Right ventricle myocardium inferior (tissue), 1 donor: ENCODE measurements at regions not wholly inside any gene's neighbourhood (a gene's known extent, or its start where the extent isn't known, plus 50 kb on each side); places are given as distances from the start of the nearest gene placed in this dataset.

Source experiments
- ATAC-seq: fragments of 200-7000 bp; cut with Tn5 transposase; one replicate; pipeline ENCODE4 v1.9.1; 2020; ENCODE audit warnings: mild to moderate bottlenecking, moderate library complexity
- DNase-seq: peaks from one replicate; pipeline ENCODE4 v3.0.0; 2021; ENCODE audit errors: missing footprints
- intact Hi-C: fragments of 100-400 bp; cut with DNase I; formaldehyde crosslinking; loops from one replicate; pipeline ENCODE4 v1.11.0; 2022
- donor health status: DM: no; HTN: yes; CAD: no; lungs with severe emphysema.

- ATAC-seq (no peak), DNase-seq (no peak)
- intact Hi-C loops: no loop called here
These were observed 99.3 kb upstream of the TMEM18 start for GRCh38 chr2:776487-776886.

- DNase-seq (no peak), ATAC-seq (no peak)
- intact Hi-C loops: no loop called here
These were observed 98.8 kb upstream of the TMEM18 start for GRCh38 chr2:776038-776437.

- intact Hi-C loops: no loop called here
- no peak for ATAC-seq
- no peak for DNase-seq
These were observed 97.2 kb upstream of the TMEM18 start for GRCh38 chr2:774436-774835.

- no peak for DNase-seq
- ATAC-seq: no peak
- intact Hi-C loops: no loop called here
These were observed 96.3 kb upstream of the TMEM18 start for GRCh38 chr2:773256-774160.

- ATAC-seq: no peak
- DNase-seq: no peak
- intact Hi-C loops: no loop called here
These were observed 94.3 kb upstream of the TMEM18 start for GRCh38 chr2:771538-771937.

GRCh38 chr2:770776-771175 lies 93.6 kb upstream of the TMEM18 start:
- ATAC-seq: no peak
- intact Hi-C loops: no loop called here
- DNase-seq: no peak

GRCh38 chr2:769771-770170 lies 92.6 kb upstream of the TMEM18 start:
- ATAC-seq (no peak), DNase-seq (no peak)
- intact Hi-C loops: no loop called here

GRCh38 chr2:768451-768850 lies 91.2 kb upstream of the TMEM18 start:
- intact Hi-C loops: no loop called here
- DNase-seq (no peak), ATAC-seq (no peak)

GRCh38 chr2:767944-768343 lies 90.7 kb upstream of the TMEM18 start:
- ATAC-seq: no peak
- DNase-seq: no peak
- intact Hi-C loops: no loop called here

GRCh38 chr2:767440-767839 lies 90.2 kb upstream of the TMEM18 start:
- intact Hi-C loops: no loop called here
- ATAC-seq: no peak
- no peak for DNase-seq

- DNase-seq (no peak), ATAC-seq (no peak)
These were observed 89.0 kb upstream of the TMEM18 start for GRCh38 chr2:766255-766654.

GRCh38 chr2:765369-765768 lies 88.2 kb upstream of the TMEM18 start:
- no peak for DNase-seq
- intact Hi-C loops: no loop called here
- ATAC-seq: no peak

More at GRCh38 chr2:766255-766654, 89.0 kb upstream of the TMEM18 start:
- intact Hi-C loops: no loop called here

GRCh38 chr2:763766-764525 lies 86.7 kb upstream of the TMEM18 start:
- intact Hi-C loops: no loop called here
- no peak for DNase-seq
- no peak for ATAC-seq

- DNase-seq: no peak
These were observed 85.4 kb upstream of the TMEM18 start for GRCh38 chr2:762646-763045.

GRCh38 chr2:761384-761783 lies 84.2 kb upstream of the TMEM18 start:
- intact Hi-C loops: no loop called here
- ATAC-seq (no peak), DNase-seq (no peak)

More at GRCh38 chr2:762646-763045, 85.4 kb upstream of the TMEM18 start:
- intact Hi-C loops: no loop called here
- no peak for ATAC-seq

- intact Hi-C loops: no loop called here
- ATAC-seq: no peak
- DNase-seq: no peak
These were observed 82.8 kb upstream of the TMEM18 start for GRCh38 chr2:760001-760400.

GRCh38 chr2:758073-758820 lies 81.0 kb upstream of the TMEM18 start:
- DNase-seq (no peak), ATAC-seq (no peak)
- intact Hi-C loops: no loop called here

- intact Hi-C loops: no loop called here
- no peak for DNase-seq
- ATAC-seq: no peak
These were observed 75.9 kb upstream of the TMEM18 start for GRCh38 chr2:753123-753522.

- intact Hi-C loops: no loop called here
- DNase-seq: no peak
- ATAC-seq: no peak
These were observed 74.3 kb upstream of the TMEM18 start for GRCh38 chr2:751474-751873.

- DNase-seq (no peak), ATAC-seq (no peak)
- intact Hi-C loops: no loop called here
These were observed 73.4 kb upstream of the TMEM18 start for GRCh38 chr2:750628-751027.
